OCI-LY1 (cell line): ENCODE measurements at regions not wholly inside any gene's neighbourhood (a gene's known extent, or its start where the extent isn't known, plus 50 kb on each side); places are given as distances from the start of the nearest gene placed in this dataset.

ENCODE experiments used
- H2AFZ ChIP-seq: fragments of 200-600 bp; sonication (generic), shearing (Covaris generic); 2 replicates; pipeline ENCODE4 v1.6.0; 2014; ENCODE audit warnings: antibody characterized with exemption, mild to moderate bottlenecking, low read length
- H3F3A ChIP-seq: fragments of 200-600 bp; sonication (generic), shearing (Covaris generic); 2 replicates; pipeline ENCODE4 v1.6.0; 2014; ENCODE audit warnings: mild to moderate bottlenecking, antibody characterized with exemption, low read length, moderate library complexity; ENCODE audit not compliant: insufficient read depth
- H3K27ac ChIP-seq: fragments of 200-600 bp; sonication (generic); 2 replicates; pipeline ENCODE4 v1.5.1; 2014; ENCODE audit warnings: low read length, mixed run types, mild to moderate bottlenecking, low read depth; ENCODE audit not compliant: poor library complexity, severe bottlenecking
- H3K27me3 ChIP-seq: fragments of 200-600 bp; sonication (generic); 2 replicates; pipeline ENCODE4 v1.6.0; 2014; ENCODE audit warnings: antibody characterized with exemption, mild to moderate bottlenecking, low read length, moderate library complexity; ENCODE audit not compliant: insufficient read depth
- H3K36me3 ChIP-seq: fragments of 200-600 bp; sonication (generic); 2 replicates; pipeline ENCODE4 v1.6.1; 2014; ENCODE audit warnings: mild to moderate bottlenecking, antibody characterized with exemption, low read length, moderate library complexity, mixed read lengths; ENCODE audit not compliant: insufficient read depth
- H3K4me1 ChIP-seq: fragments of 200-600 bp; sonication (generic); 2 replicates; pipeline ENCODE4 v1.5.1; 2014; ENCODE audit warnings: mild to moderate bottlenecking, low read length, moderate library complexity; ENCODE audit not compliant: insufficient read depth, severe bottlenecking
- H3K4me2 ChIP-seq: fragments of 200-600 bp; sonication (generic), shearing (Covaris generic); 2 replicates; pipeline ENCODE4 v1.6.1; 2014; ENCODE audit warnings: low read length
- H3K4me3 ChIP-seq: fragments of 200-600 bp; sonication (generic); 2 replicates; pipeline ENCODE4 v1.5.1; 2014; ENCODE audit warnings: low read length, low read depth, mild to moderate bottlenecking, mixed read lengths; ENCODE audit not compliant: poor library complexity, severe bottlenecking
- H3K79me2 ChIP-seq: fragments of 200-600 bp; shearing (Covaris generic); 2 replicates; pipeline ENCODE4 v1.6.1; 2016; ENCODE audit warnings: mixed run types, low read length, mixed read lengths; ENCODE audit not compliant: insufficient read depth
- H3K9ac ChIP-seq: fragments of 200-600 bp; sonication (generic), shearing (Covaris generic); 2 replicates; pipeline ENCODE4 v1.6.1; 2014; ENCODE audit warnings: mild to moderate bottlenecking, low read length, mixed read lengths
- H3K9me2 ChIP-seq: fragments of 200-600 bp; sonication (generic), shearing (Covaris generic); 2 replicates; pipeline ENCODE4 v1.6.1; 2014; ENCODE audit warnings: low read depth, mild to moderate bottlenecking, low read length, mixed read lengths
- H3K9me3 ChIP-seq: fragments of 200-600 bp; shearing (Covaris generic); 2 replicates; pipeline ENCODE4 v1.6.1; 2014; ENCODE audit warnings: low read length, mixed read lengths
- H4K20me1 ChIP-seq: fragments of 200-600 bp; sonication (generic), shearing (Covaris generic); 2 replicates; pipeline ENCODE4 v1.6.0; 2016; ENCODE audit warnings: mild to moderate bottlenecking, low read length; ENCODE audit not compliant: insufficient read depth
- CTCF ChIP-seq: fragments of 200-600 bp; sonication (generic), shearing (Covaris generic); IDR thresholded peaks from 2 replicates; pipeline ENCODE4 v1.5.1; 2017; ENCODE audit warnings: mild to moderate bottlenecking, antibody characterized with exemption, low read length, moderate library complexity, mixed read lengths
- EZH2 ChIP-seq: fragments of 200-600 bp; sonication (generic), shearing (Covaris generic); IDR thresholded peaks from 2 replicates; pipeline ENCODE4 v1.8.0; 2017; ENCODE audit warnings: borderline replicate concordance, mixed run types, mild to moderate bottlenecking, antibody characterized with exemption, low read length, moderate library complexity, mixed read lengths

- Histone ChIP-seq H3K9ac (no peak overlapping the region), H2AFZ (no peak overlapping the region), H3K36me3 (peaks cover 23% of the 10 kb centered on the region), H3K79me2 (no peaks in the 10 kb centered on the region), H4K20me1 (no peaks in the 10 kb centered on the region), H3K9me2 (no peaks in the 10 kb centered on the region), H3K4me1 (no peaks in the 10 kb centered on the region), H3K4me2 (no peak overlapping the region), H3K27me3 (no peaks in the 10 kb centered on the region), H3K9me3 (peaks cover 7% of the 10 kb centered on the region), H3K4me3 (no peak overlapping the region), H3K27ac (no peak overlapping the region), H3F3A (no peaks in the 10 kb centered on the region; the same call in 1 of the 2 replicates)
- TF ChIP-seq EZH2, result no peak
- TF ChIP-seq CTCF, result no peak
These were observed 51.1 kb upstream of the NUDT6 start for GRCh38 chr4:122973465-122973864.

GRCh38 chr4:122976111-122976510, 53.7 kb upstream of the NUDT6 start:
- H3K36me3 ChIP-seq, result peaks cover 43% of the 10 kb centered on the region
- no peaks in the 10 kb centered on the region for H4K20me1 ChIP-seq
- H3K9ac ChIP-seq, result no peak overlapping the region
- no peak overlapping the region for H3K27ac ChIP-seq
- H3K9me2 ChIP-seq, result no peaks in the 10 kb centered on the region
- no peaks in the 10 kb centered on the region for H3K4me1 ChIP-seq
- H3K79me2 ChIP-seq, result no peaks in the 10 kb centered on the region
- H2AFZ ChIP-seq, result no peak overlapping the region
- H3K27me3 ChIP-seq, result no peaks in the 10 kb centered on the region
- H3K4me3 ChIP-seq, result no peak overlapping the region
- peaks cover 7% of the 10 kb centered on the region for H3K9me3 ChIP-seq
- no peak for TF ChIP-seq CTCF
- TF ChIP-seq EZH2, result no peak
- no peaks in the 10 kb centered on the region for H3F3A ChIP-seq
- no peak overlapping the region for H3K4me2 ChIP-seq

GRCh38 chr4:122977103-122977502, 54.7 kb upstream of the NUDT6 start:
- Histone ChIP-seq H3F3A (no peaks in the 10 kb centered on the region), H2AFZ (no peak overlapping the region), H3K9me3 (peaks cover 7% of the 10 kb centered on the region), H3K79me2 (no peaks in the 10 kb centered on the region), H3K27ac (no peak overlapping the region), H3K4me2 (no peak overlapping the region), H4K20me1 (no peaks in the 10 kb centered on the region), H3K9me2 (no peaks in the 10 kb centered on the region), H3K27me3 (no peaks in the 10 kb centered on the region), H3K9ac (no peak overlapping the region), H3K4me3 (no peak overlapping the region), H3K36me3 (peaks cover 43% of the 10 kb centered on the region), H3K4me1 (no peaks in the 10 kb centered on the region)
- TF ChIP-seq CTCF (no peak), EZH2 (no peak)
